ENCODE measurements at regions not wholly inside any gene's neighbourhood (a gene's known extent, or its start where the extent isn't known, plus 50 kb on each side); places are given as distances from the start of the nearest gene placed in this dataset.

DNA sequence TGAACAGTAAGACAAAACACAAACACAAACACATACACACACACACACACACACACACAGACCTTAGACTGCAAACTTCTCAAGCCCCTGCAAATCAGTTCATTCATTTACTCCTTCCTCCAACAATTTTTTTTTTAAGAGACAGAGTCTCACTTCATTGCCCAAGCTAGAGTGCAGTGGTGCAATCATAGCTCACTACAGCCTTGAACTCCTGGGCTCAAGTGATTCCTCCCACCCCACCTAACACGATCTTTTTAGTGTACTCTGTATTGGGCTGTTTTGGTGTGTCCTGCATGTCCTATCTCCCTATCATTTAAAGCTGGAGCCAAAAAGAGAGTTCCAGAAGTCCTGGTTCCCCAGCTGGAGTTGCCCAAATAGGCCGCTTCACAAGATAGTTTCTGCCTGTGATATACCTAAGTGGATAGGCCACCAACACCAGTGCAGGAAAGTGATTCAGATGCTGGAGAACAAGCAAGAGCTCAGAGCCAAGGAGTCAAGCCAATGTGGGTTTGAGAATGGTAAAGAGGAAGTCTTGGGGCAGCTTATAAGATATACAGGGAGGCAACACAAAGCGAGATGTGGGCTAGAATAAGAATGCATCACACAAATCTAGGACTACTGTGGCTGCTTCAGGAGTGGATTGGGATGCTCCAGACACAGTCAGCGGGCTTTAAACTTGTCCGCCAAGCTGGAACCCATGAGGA lies 85.4 kb upstream of the RAPGEF2 start (continued):
- TF ChIP-seq SPI1 (IDR thresholded peaks at IDR 0.05; ENCODE audit: borderline replicate concordance, insufficient read depth, low read depth, low read length), result peak; percentile 78; the same call in 1 of the 2 replicates
- no peak for TF ChIP-seq IKZF1 (conservative IDR thresholded peaks at IDR 0.05)
- TF ChIP-seq SREBF1 (IDR thresholded peaks at IDR 0.05; ENCODE audit: low read length), result no peak
- TF ChIP-seq BCL11A (IDR thresholded peaks at IDR 0.05; ENCODE audit: low read depth, low read length), result no peak
- no peak for TF ChIP-seq CREM (IDR thresholded peaks at IDR 0.05; ENCODE audit: low read depth)
- no peak for TF ChIP-seq BMI1 (IDR thresholded peaks at IDR 0.05; ENCODE audit: borderline replicate concordance)
- TF ChIP-seq ZNF592 (IDR thresholded peaks at IDR 0.05), result no peak
- no peak for TF ChIP-seq RAD51 (IDR thresholded peaks at IDR 0.05)
- TF ChIP-seq CEBPZ (IDR thresholded peaks at IDR 0.05; ENCODE audit: low read depth, low read length), result no peak
